Kidney epithelial cell (primary cell): ENCODE measurements at regions not wholly inside any gene's neighbourhood (a gene's known extent, or its start where the extent isn't known, plus 50 kb on each side); places are given as distances from the start of the nearest gene placed in this dataset.
A peak's percentile ranks its signal among the peaks of the same experiment; 100 is the strongest.

Experiments
- DNase-seq: peaks from one replicate; pipeline ENCODE4 v3.0.0-alpha.2; 2010; ENCODE audit warnings: low read depth
- H3K27me3 ChIP-seq: 2 replicates; pipeline ENCODE4 v1.6.0; 2011; ENCODE audit warnings: low read length; ENCODE audit not compliant: control insufficient read depth, insufficient read depth
- H3K36me3 ChIP-seq: 2 replicates; pipeline ENCODE4 v1.5.1; 2011; ENCODE audit warnings: low read length; ENCODE audit not compliant: control insufficient read depth, insufficient read depth
- H3K4me3 ChIP-seq: 2 replicates; pipeline ENCODE4 v1.5.1; 2011; ENCODE audit warnings: low read depth, mild to moderate bottlenecking, control low read depth, low read length
- CTCF ChIP-seq: IDR thresholded peaks from 2 replicates; pipeline ENCODE4 v1.5.1; 2011; ENCODE audit warnings: mild to moderate bottlenecking, moderate library complexity, low read length, control low read depth, inconsistent platforms; ENCODE audit not compliant: insufficient read depth, poor library complexity, severe bottlenecking

- TF ChIP-seq CTCF = no peak
- DNase-seq = no peak
- H3K36me3 ChIP-seq = no peaks in the 10 kb centered on the region
- no peaks in the 10 kb centered on the region for H3K27me3 ChIP-seq
- H3K4me3 ChIP-seq = no peak overlapping the region
Observed at GRCh38 chr1:30814292-30814691, 56.7 kb upstream of the LAPTM5 start.

GRCh38 chr1:30812076-30812475, 54.5 kb upstream of the LAPTM5 start:
- no peak overlapping the region for H3K4me3 ChIP-seq
- H3K27me3 ChIP-seq = no peaks in the 10 kb centered on the region
- DNase-seq = no peak
- no peaks in the 10 kb centered on the region for H3K36me3 ChIP-seq
- no peak for TF ChIP-seq CTCF

- Histone ChIP-seq H3K27me3 (no peaks in the 10 kb centered on the region), H3K36me3 (no peaks in the 10 kb centered on the region), H3K4me3 (no peak overlapping the region)
- no peak for DNase-seq
- no peak for TF ChIP-seq CTCF
Observed at GRCh38 chr1:30811187-30811586, 53.6 kb upstream of the LAPTM5 start.

- no peaks in the 10 kb centered on the region for H3K36me3 ChIP-seq
- no peak for TF ChIP-seq CTCF
- H3K27me3 ChIP-seq = no peaks in the 10 kb centered on the region
- DNase-seq = no peak
- no peak overlapping the region for H3K4me3 ChIP-seq
Observed at GRCh38 chr1:30810416-30811080, 53.0 kb upstream of the LAPTM5 start.

- no peaks in the 10 kb centered on the region for H3K27me3 ChIP-seq
- H3K36me3 ChIP-seq = no peaks in the 10 kb centered on the region
- no peak for TF ChIP-seq CTCF
- DNase-seq = peak; percentile 50
- no peak overlapping the region for H3K4me3 ChIP-seq
Observed at GRCh38 chr1:30809514-30810263, 52.1 kb upstream of the LAPTM5 start.

- Histone ChIP-seq H3K27me3 (no peaks in the 10 kb centered on the region), H3K4me3 (no peak overlapping the region), H3K36me3 (no peaks in the 10 kb centered on the region)
- no peak for TF ChIP-seq CTCF
- no peak for DNase-seq
Observed at GRCh38 chr1:30808067-30808662, 50.6 kb upstream of the LAPTM5 start.
